NCI-H2171 (cell line): ENCODE measurements at regions not wholly inside any gene's neighbourhood (a gene's known extent, or its start where the extent isn't known, plus 50 kb on each side); places are given as distances from the start of the nearest gene placed in this dataset.
A peak's percentile ranks its signal among the peaks of the same experiment; 100 is the strongest.
"Not testable (repeated sequence)": the region's sequence is repeated elsewhere in the genome, so short reads cannot be mapped to it uniquely, and the experiment has no call there.

Source experiments
- DNase-seq: peaks from one replicate; lab custom pipeline; 2025; lab: John Stamatoyannopoulos, UW

DNA sequence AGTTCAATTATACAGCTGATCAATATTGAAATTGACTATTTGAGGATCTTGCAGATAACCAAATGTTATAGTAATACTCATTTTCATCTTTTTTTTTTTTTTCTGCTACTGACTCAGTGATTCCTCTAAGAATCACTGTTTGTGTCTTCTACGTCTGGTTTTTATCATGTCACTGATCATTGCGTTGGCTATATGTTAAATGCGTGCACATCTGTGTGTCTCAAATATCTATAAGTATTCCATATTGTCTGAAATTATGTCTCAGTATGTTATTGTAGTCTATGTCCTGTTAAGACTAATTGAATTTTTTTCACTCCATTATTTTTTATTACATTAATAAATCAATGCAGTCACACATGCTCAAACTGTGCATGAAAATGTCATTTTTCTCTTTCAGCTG lies 200.5 kb downstream of the PCDH20 start:
- no peak for DNase-seq

DNA sequence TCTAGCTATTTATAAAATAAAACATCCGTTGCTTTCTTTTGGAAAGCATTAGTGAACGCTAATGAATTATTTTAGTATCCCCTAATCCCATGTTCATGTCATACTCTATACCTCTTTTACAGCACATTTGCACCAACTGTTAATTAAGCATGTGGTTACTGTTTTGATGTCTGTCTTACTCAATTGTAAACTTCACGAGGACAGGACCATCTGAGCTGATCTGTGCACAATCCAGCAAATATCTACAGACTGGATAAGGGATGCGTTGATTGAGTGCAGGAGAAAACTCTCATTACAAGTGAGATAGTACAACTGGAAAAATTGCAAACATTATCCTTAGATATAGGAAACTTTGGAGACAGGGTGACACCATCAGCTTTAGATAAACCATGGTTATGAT lies 201.1 kb downstream of the PCDH20 start:
- DNase-seq: no peak

DNA sequence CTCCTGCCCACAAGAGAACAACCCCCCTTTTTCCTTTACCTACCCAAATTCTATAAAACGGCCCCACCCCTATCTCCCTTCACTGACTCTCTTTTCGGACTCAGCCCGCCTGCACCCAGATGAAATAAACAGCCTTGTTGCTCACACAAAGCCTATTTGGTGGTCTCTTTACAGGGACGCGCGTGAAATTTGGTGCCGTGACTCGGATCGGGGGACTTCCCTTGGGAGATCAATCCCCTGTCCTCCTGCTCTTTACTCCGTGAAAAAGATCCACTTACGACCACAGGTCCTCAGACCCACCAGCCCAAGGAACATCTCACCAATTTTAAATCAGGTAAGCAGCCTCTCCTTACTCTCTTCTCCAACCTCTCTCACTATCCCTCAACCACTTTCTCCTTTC lies 209.8 kb downstream of the PCDH20 start:
- not testable (repeated sequence) for DNase-seq

DNA sequence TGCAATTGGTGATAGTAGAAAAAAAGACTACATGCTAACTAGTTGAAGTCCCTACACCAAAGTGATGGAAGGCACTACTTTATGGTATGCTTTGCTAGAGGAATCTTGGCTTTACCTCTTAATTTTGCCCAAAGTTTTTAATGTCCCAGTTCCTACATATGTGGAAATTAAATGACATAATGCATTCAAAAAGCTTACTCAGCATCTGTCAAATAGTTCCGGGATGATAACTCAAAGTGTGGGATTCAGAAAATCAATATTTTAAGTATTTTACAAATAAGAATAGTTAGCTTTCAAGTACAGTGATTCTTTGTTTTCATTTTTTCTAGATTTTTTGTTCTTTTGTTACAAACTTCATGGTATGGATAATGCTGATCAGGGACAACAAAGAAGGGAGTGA lies 211.6 kb downstream of the PCDH20 start:
- DNase-seq: no peak

DNA sequence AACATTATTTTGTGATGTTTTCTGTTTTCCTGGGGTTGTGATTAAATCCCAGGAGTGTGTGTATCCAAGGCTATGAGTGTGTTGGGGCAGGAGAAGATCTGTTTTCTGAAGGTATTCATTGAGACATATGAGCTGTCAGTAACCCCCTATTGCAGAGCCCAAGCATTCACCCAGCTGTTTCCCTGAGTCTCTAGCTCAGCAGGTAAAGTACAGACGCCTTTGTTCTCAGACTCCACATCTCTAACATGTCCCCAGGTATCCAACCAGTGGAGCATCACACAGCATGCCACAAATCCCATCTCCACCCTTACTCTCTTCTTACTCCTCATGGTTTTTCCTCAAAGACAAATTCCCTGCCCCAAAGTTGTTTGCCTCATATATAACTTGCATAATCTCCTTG lies 213.6 kb downstream of the PCDH20 start:
- DNase-seq: no peak

DNA sequence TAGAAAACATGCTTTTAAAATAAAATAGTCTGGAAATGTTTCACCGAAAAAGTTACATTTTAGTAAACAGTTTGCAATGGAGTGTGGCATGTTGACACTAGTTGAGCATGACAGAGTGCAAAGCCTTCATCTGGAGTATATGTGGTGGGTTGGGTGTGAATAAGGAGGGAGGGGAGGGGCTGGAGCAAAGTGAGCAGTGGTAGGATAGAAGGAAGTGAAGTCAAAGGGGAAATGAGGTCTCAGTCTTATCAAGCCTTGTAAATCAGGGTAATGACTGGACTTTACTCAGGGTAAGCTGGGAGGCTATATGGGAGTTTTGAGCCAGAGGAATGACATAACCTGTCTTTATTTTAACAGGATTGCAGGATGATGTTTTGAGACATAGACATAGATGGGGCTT lies 222.8 kb downstream of the PCDH20 start:
- DNase-seq: no peak

DNA sequence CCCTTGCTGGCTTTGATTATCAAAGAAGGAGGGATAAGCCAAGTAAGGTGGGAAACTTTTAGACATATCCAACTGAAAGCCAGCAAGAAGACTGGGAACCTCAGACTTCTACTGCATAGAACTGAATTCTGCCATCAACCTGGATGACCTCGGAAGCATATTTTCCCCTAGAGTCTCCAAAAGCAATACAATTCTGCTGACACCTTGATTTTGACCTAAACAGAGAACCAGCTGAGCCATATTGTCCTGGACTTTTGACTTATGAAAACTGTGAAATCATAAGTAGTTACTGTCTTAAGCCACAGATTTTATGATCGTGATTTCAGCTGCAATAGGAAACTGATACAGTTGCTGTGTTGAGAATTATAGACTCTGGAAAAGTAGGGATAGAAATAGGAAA lies 227.6 kb downstream of the PCDH20 start:
- no peak for DNase-seq

DNA sequence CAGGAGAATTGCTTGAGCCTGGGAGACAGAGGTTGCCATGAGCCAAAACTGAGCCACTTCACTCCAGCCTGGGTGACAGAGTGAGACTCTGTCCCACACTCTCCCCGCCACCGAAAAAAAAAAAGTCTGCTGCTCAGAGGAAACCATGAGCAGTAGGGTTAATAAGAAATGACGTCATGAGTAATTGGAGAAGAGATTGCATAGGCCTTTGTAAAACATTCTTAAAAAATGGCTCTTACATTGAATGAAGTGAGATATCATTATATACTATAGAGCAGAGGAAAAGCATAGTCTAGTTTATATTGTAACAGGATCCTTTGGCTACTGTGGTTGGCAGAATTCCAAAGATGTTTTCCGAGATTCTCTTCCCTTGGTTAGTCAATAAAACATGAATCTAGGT lies 228.2 kb downstream of the PCDH20 start:
- DNase-seq: no peak

DNA sequence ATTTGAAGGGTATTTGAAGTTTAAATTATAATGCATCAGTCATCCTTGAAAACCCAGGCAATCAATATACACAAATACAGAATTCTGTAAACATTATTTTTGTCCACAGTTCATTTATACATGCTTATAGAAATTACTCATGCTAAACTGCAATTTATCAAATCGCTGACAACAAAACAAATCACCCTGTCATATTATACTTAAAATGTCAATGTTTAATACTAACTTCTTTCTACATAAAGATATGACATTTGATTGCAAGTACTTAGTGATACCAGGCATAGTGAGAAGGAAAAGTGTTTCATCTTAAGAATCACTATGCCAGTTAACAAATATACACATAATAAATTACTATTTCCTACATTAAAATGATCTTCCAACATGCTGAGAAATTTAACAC lies 232.0 kb downstream of the PCDH20 start:
- DNase-seq: no peak

DNA sequence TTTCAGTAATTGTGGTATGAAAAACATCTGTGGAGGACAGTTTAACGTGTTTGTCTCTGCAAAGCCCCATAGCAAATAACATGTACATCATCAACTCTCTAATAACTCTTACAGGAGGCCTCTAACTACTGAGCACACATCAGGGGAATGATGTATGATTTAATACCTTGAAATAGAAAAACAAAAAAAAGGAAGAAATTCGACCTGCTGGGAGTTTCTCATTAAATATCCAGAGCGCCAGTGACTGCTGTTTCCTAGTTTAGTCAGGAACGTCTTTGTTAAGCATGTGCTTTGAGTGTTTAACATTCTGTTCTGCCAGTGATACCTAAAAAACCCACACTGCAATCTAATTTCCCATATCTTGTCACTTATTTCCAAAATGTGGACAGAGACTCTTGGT lies 235.4 kb downstream of the PCDH20 start:
- DNase-seq: no peak

DNA sequence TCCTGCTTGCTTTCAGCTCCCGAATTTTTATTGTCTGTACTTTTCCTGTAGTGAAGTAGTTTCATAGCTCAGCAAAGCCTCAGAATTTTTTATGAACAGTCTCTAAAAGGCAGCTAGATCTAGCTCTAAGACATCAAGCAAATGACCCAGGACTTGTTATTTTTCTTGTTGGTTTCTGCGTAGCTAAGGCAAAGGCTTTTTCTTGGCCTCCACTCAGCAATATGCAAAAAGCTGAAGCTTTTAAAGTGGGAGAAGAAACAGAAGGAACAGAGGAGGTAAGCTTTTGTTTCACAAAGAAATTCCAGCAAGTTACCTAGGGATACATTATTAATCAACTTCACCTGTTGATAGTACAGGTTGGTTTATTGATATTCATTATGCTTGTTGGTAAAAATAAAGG lies 235.9 kb downstream of the PCDH20 start:
- DNase-seq: no peak

DNA sequence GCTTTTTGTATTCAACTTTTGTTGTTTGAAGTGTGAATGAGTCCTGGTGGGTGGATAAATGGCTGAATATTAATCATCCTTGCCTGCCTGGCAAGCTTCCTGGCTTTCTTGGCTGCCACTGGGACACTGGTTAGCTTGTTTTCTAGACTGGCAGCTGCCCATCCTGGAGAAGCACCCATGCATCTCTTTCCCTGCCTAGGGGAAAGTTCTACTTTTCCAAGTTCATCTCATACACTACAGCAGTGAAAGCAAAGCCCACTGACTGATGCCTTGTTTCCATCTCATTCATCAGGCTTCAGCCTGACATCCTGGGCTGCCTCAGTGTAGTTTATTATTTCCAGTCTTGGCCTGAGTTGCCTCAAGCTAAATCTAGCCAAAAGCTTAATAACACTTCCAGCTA lies 244.8 kb downstream of the PCDH20 start:
- DNase-seq: no peak

DNA sequence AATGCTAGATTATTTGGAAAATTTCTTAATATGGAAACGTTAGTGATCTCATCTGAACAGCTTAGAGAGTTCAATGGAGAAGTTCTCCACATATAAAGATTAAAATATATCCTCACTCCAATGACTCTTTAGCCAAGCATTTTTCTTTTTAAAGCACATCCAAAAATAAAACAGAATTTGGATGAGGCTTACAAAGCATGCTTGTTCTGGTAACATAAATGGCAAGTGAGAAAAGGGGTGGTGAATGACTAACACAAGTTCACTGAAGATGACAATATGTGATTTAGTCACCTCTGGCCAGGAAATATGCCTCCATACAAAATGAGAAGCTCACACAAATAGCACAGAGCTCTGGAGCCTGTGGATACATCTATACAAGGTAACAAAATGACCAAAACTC lies 253.0 kb downstream of the PCDH20 start:
- DNase-seq: no peak

DNA sequence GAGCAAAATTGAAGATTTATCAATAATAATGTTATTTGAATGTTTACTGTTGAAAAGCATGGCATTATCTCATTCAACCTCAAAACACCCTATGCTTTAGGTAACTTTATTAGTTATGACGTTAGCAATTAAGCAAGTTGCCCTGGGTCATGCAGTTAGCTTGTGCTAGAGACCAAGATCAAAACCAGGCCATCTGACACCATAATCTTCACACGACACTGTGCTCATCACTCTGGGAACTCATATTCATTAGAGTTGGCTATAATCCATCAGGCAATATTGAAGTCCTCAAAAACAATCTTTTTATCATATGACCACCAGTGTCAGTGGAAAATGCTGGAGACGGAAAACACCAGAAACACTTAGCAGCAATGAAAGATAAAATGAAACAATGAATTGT lies 253.5 kb downstream of the PCDH20 start:
- no peak for DNase-seq

DNA sequence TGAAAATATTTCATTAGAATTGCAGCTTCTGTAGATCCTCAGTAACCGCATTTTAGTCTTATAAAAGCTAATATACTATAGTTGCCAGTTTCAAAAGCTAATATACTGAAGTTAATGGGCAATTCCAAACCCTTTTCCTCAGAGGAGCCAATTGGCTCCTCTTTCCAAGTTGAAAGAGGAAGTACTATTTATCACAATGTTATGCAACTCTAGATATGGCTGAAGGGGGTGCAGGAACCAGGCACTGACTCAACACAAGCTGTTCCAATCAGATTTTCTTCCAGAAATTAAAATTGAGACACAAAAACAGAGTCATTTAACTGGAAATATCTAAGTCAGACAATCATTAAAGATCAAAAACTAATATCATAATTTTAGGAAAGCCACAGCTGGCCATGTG lies 258.9 kb downstream of the PCDH20 start:
- no peak for DNase-seq

DNA sequence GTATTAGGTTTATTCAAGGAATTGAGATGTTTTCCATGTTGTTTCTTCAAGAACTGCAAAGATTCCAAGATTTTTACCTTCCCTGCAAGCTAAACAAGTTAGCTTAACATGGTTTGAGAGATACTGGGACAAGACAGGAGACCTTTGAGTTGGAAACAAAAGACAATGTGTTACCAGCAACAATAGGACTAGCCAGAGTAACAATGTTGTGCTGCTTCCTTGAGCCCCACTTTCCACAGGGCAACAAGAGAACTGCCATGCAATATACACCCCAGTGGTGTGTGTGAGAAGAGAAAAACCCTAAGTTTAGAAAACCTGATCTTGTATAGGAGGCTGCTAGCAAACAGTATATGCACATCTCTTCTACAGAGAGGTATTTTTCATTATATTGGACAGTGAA lies 264.6 kb downstream of the PCDH20 start:
- DNase-seq: no peak

DNA sequence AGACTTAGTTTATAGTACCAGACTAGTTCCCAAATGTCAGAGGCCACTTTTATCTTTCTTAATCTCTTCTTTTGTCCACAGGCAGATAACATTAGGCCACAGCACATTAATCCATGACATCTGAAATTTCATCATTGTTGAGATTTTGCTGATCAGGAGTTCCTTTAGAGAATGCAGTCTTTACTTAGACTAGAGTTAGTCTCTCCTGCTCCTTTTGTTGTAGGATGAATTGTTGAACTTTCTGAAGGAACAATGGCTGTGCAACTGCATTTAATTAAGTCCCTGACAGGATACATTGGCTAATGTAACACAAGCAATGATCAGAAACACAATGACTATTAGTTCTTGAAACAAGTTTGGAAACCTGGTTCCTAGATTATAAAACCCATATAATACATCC lies 266.3 kb downstream of the PCDH20 start:
- no peak for DNase-seq

DNA sequence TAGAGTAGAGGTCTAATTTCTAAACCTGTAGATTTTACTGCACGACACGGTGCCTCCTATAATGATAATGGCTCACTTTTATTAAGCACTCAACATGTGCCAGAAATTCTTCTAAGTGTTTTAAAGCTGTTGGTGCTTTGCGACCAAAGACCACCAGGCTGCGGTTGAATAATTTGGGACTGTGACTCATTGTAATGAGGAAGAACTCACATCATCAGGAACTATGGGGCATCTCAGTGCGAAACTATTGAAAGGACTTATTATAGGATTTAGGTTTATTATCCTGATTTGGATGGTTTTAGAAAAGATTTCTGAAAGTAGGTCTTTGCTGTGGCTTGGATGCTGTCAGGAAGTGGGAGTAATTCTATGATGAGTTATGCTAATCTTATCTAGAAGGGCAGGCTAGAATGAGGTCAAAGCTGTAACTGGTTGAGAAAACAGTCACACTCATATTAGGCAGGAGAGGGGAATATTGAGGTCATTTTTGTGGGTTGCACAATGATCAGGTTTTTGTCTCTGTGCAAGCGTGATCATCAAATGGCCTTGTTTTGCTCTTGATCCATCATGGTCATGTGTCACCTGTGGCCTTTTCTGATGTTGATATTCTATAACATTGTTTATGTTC lies 266.8 kb downstream of the PCDH20 start:
- no peak for DNase-seq

DNA sequence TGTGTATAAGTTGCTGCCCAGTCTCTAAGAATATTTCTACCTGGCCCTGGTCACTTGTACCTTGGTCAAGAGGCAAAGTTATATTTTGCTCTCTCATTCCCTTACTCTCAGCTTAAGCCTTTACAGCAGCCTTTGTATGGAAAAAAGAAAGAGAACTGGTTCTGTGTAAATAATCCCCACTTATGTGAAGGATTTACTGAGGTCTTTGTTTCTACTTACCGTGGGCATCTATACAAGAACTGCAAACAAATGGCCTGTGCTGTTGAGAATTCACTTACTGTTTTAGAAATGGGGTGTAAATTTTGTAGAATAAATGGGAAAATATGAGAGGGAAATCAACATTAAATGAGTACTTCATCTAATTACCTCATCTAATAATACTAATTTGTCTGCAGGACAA lies 267.4 kb downstream of the PCDH20 start:
- no peak for DNase-seq

DNA sequence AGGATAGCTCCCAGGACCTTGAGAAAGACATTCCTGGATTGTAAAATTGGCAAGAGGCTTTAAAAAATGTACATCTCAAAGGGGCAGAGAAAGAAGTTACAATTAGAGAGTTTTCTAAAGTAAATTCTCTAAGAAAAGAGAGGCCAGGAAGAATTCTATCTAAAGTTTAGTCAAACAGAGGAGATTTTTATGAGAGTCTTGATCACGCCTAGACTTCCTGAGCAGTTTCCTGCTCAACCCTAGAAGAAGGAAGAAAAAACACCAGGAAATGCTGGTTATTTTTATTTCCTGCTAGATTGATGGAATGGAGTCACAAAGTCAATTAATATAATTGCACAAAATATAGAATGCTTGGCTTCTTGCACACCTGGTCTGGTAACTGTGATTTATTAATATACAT lies 269.1 kb downstream of the PCDH20 start:
- DNase-seq: no peak

DNA sequence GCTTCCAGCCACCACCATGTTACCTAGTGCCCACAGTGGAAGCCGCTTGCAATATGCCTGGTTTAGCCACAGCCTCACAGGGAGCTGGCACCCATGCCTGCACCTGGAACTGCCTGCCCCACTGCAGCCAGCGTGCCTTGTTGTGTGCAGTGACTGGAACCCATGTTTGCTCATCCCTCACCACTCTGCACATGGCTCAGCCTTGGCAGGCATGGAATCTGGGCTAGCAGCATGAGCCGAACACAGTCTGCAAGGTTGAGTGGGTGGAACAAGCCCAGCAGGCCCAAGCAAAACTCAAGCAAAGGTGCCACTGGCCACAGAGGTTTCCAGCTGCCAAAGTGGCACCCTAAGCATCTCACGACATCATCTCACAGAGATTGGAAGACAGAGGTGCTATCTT lies 269.5 kb downstream of the PCDH20 start:
- no peak for DNase-seq

DNA sequence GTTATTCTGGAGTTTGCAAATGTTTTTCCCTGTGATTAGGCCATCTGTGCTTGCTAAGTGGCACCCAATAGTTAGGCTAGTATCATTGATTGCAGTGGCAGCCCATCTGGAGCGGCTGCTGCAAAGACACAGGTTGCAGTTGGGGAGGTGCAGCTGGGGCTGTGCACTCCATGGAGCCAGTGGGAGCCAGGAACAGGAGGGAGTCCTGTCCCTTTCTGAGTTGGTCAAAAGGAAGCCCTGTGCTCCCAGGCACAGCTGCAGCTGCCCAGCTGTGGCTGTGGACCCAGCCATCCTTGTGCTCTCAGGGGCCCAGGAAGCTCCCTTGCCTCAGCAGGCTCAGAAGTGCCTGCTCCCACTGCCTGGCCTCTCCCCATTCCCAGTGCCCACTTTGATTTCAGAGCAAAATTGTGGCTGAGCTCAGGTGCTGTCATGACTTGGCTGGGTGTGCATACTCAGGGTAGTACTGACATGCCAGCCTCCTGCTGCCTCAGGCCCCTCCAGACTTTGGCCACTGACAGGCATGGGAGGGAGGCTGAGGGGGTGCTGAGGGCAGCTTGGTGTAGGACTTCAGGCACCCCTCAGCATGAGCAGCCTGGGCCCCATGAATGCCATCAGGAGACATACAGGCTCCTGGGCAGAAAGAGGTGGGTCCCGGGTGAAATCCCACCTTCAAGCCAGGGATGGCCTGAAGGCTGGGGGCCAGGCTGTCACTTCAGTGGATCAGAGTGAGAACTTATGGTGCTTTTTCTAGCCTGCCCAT lies 270.6 kb downstream of the PCDH20 start:
- DNase-seq: peak; percentile 10

DNA sequence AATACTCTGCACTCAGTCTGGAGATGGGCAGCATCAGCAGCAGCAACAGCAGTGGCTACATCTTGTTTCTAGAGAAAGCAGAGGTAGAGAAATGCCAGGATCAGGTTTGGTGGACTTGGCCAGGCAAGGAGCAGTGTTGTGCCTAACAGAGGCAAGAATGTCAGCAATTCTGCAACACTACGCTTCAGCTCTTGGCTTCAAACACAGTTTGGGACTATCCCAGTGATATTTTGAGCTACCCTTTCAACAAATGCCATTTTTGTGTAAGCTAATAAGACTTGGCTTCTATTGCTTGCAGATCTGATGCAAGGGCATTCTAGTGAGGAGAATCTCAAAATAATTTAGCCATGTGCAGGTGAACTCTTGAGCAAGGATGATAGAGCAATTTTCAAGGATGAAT lies 271.3 kb downstream of the PCDH20 start:
- no peak for DNase-seq

DNA sequence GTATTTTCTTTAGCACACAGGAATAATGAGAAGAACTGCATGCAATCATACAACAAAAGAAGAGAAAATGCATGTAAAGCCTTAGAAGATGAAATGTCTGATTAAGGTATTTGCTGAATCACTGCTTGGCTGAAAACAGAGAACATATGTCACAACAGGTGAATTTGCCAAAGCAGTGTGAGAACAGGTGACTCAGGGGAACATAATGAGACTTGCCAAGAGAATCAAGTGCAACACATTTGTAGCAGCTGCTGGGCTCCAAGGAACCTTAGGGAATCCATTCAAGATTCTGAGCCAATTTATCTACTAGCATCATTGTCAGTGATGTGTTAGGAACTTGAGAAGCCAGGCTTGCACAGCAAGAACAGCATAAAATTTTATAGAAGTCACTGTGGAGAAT lies 273.1 kb downstream of the PCDH20 start:
- DNase-seq: peak; percentile 77
